Ishikawa (cell line): ENCODE measurements at regions not wholly inside any gene's neighbourhood (a gene's known extent, or its start where the extent isn't known, plus 50 kb on each side); places are given as distances from the start of the nearest gene placed in this dataset.

ENCODE experiments used
- CEBPB ChIP-seq: IDR thresholded peaks from 2 replicates; pipeline ENCODE4 v1.6.1; 2012
- CREB1 ChIP-seq: IDR thresholded peaks from 2 replicates; pipeline ENCODE4 v1.6.1; 2012; ENCODE audit warnings: low read depth
- FOXM1 ChIP-seq: IDR thresholded peaks from 2 replicates; pipeline ENCODE4 v1.6.1; 2012; ENCODE audit warnings: low read depth, borderline replicate concordance
- RAD21 ChIP-seq: IDR thresholded peaks from 2 replicates; pipeline ENCODE4 v1.6.1; 2012; ENCODE audit warnings: low read depth
- TEAD4 ChIP-seq: IDR thresholded peaks from 2 replicates; pipeline ENCODE4 v1.6.1; 2012
- YY1 ChIP-seq: IDR thresholded peaks from 2 replicates; pipeline ENCODE4 v1.6.1; 2012; ENCODE audit warnings: low read depth
- TF ChIP-seq, protein P1 (sequence below): IDR thresholded peaks from 2 replicates; pipeline ENCODE4 v1.6.1; 2012
- TF ChIP-seq, protein P2 (sequence below): IDR thresholded peaks from 2 replicates; pipeline ENCODE4 v1.6.1; 2012; ENCODE audit warnings: low read depth, mild to moderate bottlenecking

DNA sequence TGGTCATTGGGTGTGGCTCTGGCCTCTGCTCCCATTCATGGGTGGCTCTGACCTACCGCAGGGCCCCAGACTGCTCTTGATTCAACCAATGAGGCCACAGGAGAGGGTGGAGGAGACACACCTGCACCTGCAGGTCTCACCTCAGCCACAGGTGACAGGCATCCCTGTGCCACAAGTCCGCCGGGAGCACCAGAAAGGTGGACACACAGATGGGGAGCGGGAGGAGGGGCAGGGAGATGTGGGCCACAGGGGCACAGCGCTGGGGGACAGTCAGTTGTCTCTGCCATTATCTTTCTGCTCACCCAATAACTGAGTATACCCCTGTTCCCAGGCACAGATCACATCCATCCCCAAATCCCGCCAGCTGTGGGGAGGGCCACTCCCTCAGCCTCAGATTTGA, 189.1 kb upstream of the SALL3 start:
- no peak for TF ChIP-seq FOXM1
- TF ChIP-seq CREB1 = no peak
- no peak for TF ChIP-seq YY1
- TF ChIP-seq, protein P1, sequence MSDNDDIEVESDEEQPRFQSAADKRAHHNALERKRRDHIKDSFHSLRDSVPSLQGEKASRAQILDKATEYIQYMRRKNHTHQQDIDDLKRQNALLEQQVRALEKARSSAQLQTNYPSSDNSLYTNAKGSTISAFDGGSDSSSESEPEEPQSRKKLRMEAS = no peak
- TF ChIP-seq, protein P2, sequence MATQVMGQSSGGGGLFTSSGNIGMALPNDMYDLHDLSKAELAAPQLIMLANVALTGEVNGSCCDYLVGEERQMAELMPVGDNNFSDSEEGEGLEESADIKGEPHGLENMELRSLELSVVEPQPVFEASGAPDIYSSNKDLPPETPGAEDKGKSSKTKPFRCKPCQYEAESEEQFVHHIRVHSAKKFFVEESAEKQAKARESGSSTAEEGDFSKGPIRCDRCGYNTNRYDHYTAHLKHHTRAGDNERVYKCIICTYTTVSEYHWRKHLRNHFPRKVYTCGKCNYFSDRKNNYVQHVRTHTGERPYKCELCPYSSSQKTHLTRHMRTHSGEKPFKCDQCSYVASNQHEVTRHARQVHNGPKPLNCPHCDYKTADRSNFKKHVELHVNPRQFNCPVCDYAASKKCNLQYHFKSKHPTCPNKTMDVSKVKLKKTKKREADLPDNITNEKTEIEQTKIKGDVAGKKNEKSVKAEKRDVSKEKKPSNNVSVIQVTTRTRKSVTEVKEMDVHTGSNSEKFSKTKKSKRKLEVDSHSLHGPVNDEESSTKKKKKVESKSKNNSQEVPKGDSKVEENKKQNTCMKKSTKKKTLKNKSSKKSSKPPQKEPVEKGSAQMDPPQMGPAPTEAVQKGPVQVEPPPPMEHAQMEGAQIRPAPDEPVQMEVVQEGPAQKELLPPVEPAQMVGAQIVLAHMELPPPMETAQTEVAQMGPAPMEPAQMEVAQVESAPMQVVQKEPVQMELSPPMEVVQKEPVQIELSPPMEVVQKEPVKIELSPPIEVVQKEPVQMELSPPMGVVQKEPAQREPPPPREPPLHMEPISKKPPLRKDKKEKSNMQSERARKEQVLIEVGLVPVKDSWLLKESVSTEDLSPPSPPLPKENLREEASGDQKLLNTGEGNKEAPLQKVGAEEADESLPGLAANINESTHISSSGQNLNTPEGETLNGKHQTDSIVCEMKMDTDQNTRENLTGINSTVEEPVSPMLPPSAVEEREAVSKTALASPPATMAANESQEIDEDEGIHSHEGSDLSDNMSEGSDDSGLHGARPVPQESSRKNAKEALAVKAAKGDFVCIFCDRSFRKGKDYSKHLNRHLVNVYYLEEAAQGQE = no peak
- no peak for TF ChIP-seq RAD21
- TF ChIP-seq CEBPB = no peak
- no peak for TF ChIP-seq TEAD4
